Liver (tissue), 8 donors: ENCODE measurements at regions not wholly inside any gene's neighbourhood (a gene's known extent, or its start where the extent isn't known, plus 50 kb on each side); places are given as distances from the start of the nearest gene placed in this dataset.

Source experiments
- DNase-seq: peaks from one replicate; pipeline ENCODE4 v3.0.0-alpha.2; 2017; ENCODE audit warnings: low spot score
- H3K27ac ChIP-seq, 2 donors: one replicate each; pipeline ENCODE4 v1.7.0; 2013; ENCODE audit warnings: inconsistent platforms in 2 of 2, low read length in 2 of 2, control low read depth in 1 of 2, low read depth in 1 of 2, mild to moderate bottlenecking in 1 of 2
- H3K27me3 ChIP-seq, 4 donors: one replicate each; pipeline versions ENCODE4 v1.6.1 to v1.7.0; 2013; ENCODE audit warnings: low read length in 3 of 4, inconsistent platforms in 1 of 4, mild to moderate bottlenecking in 1 of 4, moderate library complexity in 1 of 4; ENCODE audit not compliant: control insufficient read depth in 4 of 4, insufficient read depth in 4 of 4
- H3K36me3 ChIP-seq, 4 donors: one replicate each; pipeline versions ENCODE4 v1.6.1 to v1.7.0; 2013; ENCODE audit warnings: low read length in 3 of 4, mild to moderate bottlenecking in 3 of 4, low read depth in 1 of 4, moderate library complexity in 1 of 4; ENCODE audit not compliant: control insufficient read depth in 4 of 4, insufficient read depth in 3 of 4
- H3K4me1 ChIP-seq, 4 donors: one replicate each; pipeline versions ENCODE4 v1.6.1 to v1.7.0; 2013; ENCODE audit warnings: low read length in 3 of 4, mild to moderate bottlenecking in 3 of 4, moderate library complexity in 1 of 4; ENCODE audit not compliant: control insufficient read depth in 4 of 4, insufficient read depth in 4 of 4
- H3K4me3 ChIP-seq, 3 donors: one replicate each; pipeline versions ENCODE4 v1.6.1 to v1.7.0; 2013; ENCODE audit warnings: low read length in 3 of 3, control low read depth in 1 of 3, low read depth in 1 of 3, mild to moderate bottlenecking in 1 of 3
- H3K9ac ChIP-seq, 2 donors: one replicate each; pipeline ENCODE4 v1.7.0; 2013; ENCODE audit warnings: low read length in 2 of 2, mild to moderate bottlenecking in 2 of 2, moderate library complexity in 2 of 2, control low read depth in 1 of 2, low read depth in 1 of 2
- H3K9me3 ChIP-seq, 4 donors: one replicate each; pipeline versions ENCODE4 v1.6.1 to v1.7.0; 2013; ENCODE audit warnings: low read length in 3 of 4; ENCODE audit not compliant: control insufficient read depth in 4 of 4
- EGR1 ChIP-seq, 2 donors: IDR thresholded peaks; 2 replicates each; pipeline ENCODE4 v1.6.1; 2016 to 2018; ENCODE audit warnings: antibody characterized with exemption in 2 of 2, low read depth in 2 of 2
- FOXA1 ChIP-seq: IDR thresholded peaks from 2 replicates; pipeline ENCODE4 v1.6.1; 2016; ENCODE audit warnings: antibody characterized with exemption
- FOXA2 ChIP-seq: IDR thresholded peaks from 2 replicates; pipeline ENCODE4 v1.6.1; 2016; ENCODE audit warnings: antibody characterized with exemption
- GABPA ChIP-seq, 2 donors: IDR thresholded peaks in 1 of 2; conservative IDR thresholded peaks in 1 of 2; 2 replicates each; pipeline ENCODE4 v1.6.1; 2016; ENCODE audit warnings: antibody characterized with exemption in 2 of 2, mild to moderate bottlenecking in 1 of 2, moderate library complexity in 1 of 2
- HNF4A ChIP-seq, 2 donors: conservative IDR thresholded peaks; 2 replicates each; pipeline ENCODE4 v1.6.1; 2016; ENCODE audit warnings: antibody characterized with exemption in 2 of 2, mild to moderate bottlenecking in 2 of 2
- HNF4G ChIP-seq: IDR thresholded peaks from 2 replicates; pipeline ENCODE4 v1.6.1; 2016; ENCODE audit warnings: antibody characterized with exemption
- JUND ChIP-seq, 2 donors: IDR thresholded peaks; 2 replicates each; pipeline ENCODE4 v1.6.1; 2016; ENCODE audit warnings: antibody characterized with exemption in 2 of 2
- NR2F2 ChIP-seq: IDR thresholded peaks from 2 replicates; pipeline ENCODE4 v1.6.1; 2016; ENCODE audit warnings: antibody characterized with exemption
- RAD21 ChIP-seq, 2 donors: IDR thresholded peaks; 2 replicates each; pipeline ENCODE4 v1.6.1; 2016; ENCODE audit warnings: antibody characterized with exemption in 2 of 2, mild to moderate bottlenecking in 2 of 2
- RXRA ChIP-seq, 2 donors: IDR thresholded peaks; 2 replicates each; pipeline ENCODE4 v1.6.1; 2017 to 2018; ENCODE audit warnings: antibody characterized with exemption in 2 of 2, mild to moderate bottlenecking in 1 of 2
- SP1 ChIP-seq: IDR thresholded peaks from 2 replicates; pipeline ENCODE4 v1.6.1; 2018; ENCODE audit warnings: antibody characterized with exemption, mild to moderate bottlenecking
- TAF1 ChIP-seq: conservative IDR thresholded peaks from 2 replicates; pipeline ENCODE4 v1.6.1; 2016; ENCODE audit warnings: antibody characterized with exemption, mild to moderate bottlenecking
- YY1 ChIP-seq: IDR thresholded peaks from 2 replicates; pipeline ENCODE4 v1.6.1; 2016; ENCODE audit warnings: antibody characterized with exemption, mild to moderate bottlenecking
- WGBS: extraction: QIAGEN DNeasy Blood & Tissue Kit; methylation state at CpG from one replicate; pipeline ENCODE4 v1.1.7; 2013; 5-methylcytosine and 5-hydroxymethylcytosine counted together
- TF ChIP-seq, protein P1 (sequence below): IDR thresholded peaks from 2 replicates; pipeline ENCODE4 v1.6.1; 2016; ENCODE audit warnings: antibody characterized with exemption
- TF ChIP-seq, protein P2 (sequence below): IDR thresholded peaks from 2 replicates; pipeline ENCODE4 v1.6.1; 2016; ENCODE audit warnings: antibody characterized with exemption
- TF ChIP-seq, protein P3 (sequence below): IDR thresholded peaks from 2 replicates; pipeline ENCODE4 v1.6.1; 2016; ENCODE audit warnings: antibody characterized with exemption
- TF ChIP-seq, protein P4 (sequence below): fragments of 150-350 bp; IDR thresholded peaks from 2 replicates; pipeline ENCODE4 v1.5.1; 2017; ENCODE audit warnings: improper control_type of control experiment, low read depth, low read length; ENCODE audit not compliant: missing input control
- TF ChIP-seq, protein P5 (sequence below): IDR thresholded peaks from 2 replicates; pipeline ENCODE4 v1.6.1; 2016; ENCODE audit warnings: antibody characterized with exemption, mild to moderate bottlenecking
- donor health status: healthy.
- donor health status: healthy.
- donor health status: healthy.
- donor health status: healthy.
- donor health status: healthy.

DNA sequence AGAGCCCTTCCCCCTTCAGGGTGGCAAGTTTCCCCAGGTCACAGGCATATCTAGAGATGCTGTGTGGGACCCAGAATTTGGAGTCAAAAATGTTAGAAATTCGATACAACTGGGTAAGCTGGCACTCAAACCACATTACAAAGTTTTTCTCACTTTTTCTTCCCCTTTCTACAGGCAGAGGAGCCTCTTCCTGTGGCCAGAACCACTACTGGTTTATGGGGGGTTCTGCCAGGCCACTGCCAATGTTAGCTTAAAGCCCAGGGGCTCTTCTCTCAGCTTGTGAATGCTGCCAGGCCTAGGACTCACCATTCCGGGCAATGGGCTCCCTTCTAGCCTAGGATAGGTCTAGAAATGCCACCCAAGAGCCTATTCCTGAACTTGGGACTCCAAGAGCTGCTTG is 617.9 kb upstream of the PHF14 start:
- Histone ChIP-seq H3K4me3 (no peak overlapping the region), H3K9ac (no peak overlapping the region), H3K27ac (no peak overlapping the region), H3K4me1 (no peaks in the 10 kb centered on the region), H3K36me3 (no peaks in the 10 kb centered on the region), H3K9me3 (peaks cover 0 to 4% (median 0%) of the 10 kb centered on the region in 4 donors), H3K27me3 (peaks cover 0 to 3% (median 0%) of the 10 kb centered on the region in 4 donors)
- no peak for DNase-seq
- 53% methylated on average over 2 of the region's 2 CpGs for WGBS
- TF ChIP-seq HNF4A (conservative IDR thresholded peaks at IDR 0.05), result no peak
- TF ChIP-seq HNF4G, result no peak
- TF ChIP-seq, protein P1, sequence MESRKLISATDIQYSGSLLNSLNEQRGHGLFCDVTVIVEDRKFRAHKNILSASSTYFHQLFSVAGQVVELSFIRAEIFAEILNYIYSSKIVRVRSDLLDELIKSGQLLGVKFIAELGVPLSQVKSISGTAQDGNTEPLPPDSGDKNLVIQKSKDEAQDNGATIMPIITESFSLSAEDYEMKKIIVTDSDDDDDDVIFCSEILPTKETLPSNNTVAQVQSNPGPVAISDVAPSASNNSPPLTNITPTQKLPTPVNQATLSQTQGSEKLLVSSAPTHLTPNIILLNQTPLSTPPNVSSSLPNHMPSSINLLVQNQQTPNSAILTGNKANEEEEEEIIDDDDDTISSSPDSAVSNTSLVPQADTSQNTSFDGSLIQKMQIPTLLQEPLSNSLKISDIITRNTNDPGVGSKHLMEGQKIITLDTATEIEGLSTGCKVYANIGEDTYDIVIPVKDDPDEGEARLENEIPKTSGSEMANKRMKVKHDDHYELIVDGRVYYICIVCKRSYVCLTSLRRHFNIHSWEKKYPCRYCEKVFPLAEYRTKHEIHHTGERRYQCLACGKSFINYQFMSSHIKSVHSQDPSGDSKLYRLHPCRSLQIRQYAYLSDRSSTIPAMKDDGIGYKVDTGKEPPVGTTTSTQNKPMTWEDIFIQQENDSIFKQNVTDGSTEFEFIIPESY, result no peak
- TF ChIP-seq TAF1, result no peak

DNA sequence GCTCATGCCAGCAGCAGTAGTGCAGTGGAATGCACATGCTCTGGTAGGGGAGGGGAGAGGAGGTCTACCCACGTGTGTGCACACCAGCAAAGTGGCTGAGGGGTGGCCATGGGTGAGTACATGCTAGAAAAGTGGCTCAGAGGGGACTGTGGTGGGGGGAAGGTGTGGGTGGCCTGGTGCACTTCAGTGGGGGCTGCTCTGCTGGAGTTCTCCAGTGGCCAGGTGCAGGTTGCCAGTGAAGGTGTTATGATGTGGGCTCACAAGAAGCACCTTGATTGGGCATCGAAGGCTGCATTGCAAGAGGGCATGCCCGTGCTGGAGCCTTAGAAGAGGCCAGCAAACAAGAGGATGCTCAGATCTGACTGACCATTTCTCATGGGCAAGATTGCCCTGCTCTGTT is 613.6 kb upstream of the PHF14 start:
- DNase-seq, result no peak
- TF ChIP-seq, protein P2, sequence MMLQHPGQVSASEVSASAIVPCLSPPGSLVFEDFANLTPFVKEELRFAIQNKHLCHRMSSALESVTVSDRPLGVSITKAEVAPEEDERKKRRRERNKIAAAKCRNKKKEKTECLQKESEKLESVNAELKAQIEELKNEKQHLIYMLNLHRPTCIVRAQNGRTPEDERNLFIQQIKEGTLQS, result no peak
- TF ChIP-seq GABPA (IDR thresholded peaks at IDR 0.05 in 1 of 2, conservative IDR thresholded peaks at IDR 0.05 in 1 of 2) (no peak), HNF4A (conservative IDR thresholded peaks at IDR 0.05) (no peak), SP1 (no peak), TAF1 (no peak), RXRA (IDR thresholded peaks at IDR 0.05) (no peak), RAD21 (IDR thresholded peaks at IDR 0.05) (no peak), HNF4G (no peak), JUND (IDR thresholded peaks at IDR 0.05) (no peak), FOXA2 (no peak), FOXA1 (no peak), EGR1 (IDR thresholded peaks at IDR 0.05; ENCODE audit: low read depth in 2 of 2) (no peak), YY1 (no peak), NR2F2 (no peak)
- TF ChIP-seq, protein P1, result no peak
- TF ChIP-seq, protein P3, sequence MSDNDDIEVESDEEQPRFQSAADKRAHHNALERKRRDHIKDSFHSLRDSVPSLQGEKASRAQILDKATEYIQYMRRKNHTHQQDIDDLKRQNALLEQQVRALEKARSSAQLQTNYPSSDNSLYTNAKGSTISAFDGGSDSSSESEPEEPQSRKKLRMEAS, result no peak
- TF ChIP-seq, protein P4, sequence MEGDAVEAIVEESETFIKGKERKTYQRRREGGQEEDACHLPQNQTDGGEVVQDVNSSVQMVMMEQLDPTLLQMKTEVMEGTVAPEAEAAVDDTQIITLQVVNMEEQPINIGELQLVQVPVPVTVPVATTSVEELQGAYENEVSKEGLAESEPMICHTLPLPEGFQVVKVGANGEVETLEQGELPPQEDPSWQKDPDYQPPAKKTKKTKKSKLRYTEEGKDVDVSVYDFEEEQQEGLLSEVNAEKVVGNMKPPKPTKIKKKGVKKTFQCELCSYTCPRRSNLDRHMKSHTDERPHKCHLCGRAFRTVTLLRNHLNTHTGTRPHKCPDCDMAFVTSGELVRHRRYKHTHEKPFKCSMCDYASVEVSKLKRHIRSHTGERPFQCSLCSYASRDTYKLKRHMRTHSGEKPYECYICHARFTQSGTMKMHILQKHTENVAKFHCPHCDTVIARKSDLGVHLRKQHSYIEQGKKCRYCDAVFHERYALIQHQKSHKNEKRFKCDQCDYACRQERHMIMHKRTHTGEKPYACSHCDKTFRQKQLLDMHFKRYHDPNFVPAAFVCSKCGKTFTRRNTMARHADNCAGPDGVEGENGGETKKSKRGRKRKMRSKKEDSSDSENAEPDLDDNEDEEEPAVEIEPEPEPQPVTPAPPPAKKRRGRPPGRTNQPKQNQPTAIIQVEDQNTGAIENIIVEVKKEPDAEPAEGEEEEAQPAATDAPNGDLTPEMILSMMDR, result no peak
- TF ChIP-seq, protein P5, sequence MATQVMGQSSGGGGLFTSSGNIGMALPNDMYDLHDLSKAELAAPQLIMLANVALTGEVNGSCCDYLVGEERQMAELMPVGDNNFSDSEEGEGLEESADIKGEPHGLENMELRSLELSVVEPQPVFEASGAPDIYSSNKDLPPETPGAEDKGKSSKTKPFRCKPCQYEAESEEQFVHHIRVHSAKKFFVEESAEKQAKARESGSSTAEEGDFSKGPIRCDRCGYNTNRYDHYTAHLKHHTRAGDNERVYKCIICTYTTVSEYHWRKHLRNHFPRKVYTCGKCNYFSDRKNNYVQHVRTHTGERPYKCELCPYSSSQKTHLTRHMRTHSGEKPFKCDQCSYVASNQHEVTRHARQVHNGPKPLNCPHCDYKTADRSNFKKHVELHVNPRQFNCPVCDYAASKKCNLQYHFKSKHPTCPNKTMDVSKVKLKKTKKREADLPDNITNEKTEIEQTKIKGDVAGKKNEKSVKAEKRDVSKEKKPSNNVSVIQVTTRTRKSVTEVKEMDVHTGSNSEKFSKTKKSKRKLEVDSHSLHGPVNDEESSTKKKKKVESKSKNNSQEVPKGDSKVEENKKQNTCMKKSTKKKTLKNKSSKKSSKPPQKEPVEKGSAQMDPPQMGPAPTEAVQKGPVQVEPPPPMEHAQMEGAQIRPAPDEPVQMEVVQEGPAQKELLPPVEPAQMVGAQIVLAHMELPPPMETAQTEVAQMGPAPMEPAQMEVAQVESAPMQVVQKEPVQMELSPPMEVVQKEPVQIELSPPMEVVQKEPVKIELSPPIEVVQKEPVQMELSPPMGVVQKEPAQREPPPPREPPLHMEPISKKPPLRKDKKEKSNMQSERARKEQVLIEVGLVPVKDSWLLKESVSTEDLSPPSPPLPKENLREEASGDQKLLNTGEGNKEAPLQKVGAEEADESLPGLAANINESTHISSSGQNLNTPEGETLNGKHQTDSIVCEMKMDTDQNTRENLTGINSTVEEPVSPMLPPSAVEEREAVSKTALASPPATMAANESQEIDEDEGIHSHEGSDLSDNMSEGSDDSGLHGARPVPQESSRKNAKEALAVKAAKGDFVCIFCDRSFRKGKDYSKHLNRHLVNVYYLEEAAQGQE, result no peak
- H3K36me3 ChIP-seq, result no peaks in the 10 kb centered on the region
- 45% methylated on average over 3 of the region's 3 CpGs for WGBS
- no peak overlapping the region for H3K4me3 ChIP-seq
- H3K27ac ChIP-seq, result no peak overlapping the region
- peaks cover 0 to 4% (median 0%) of the 10 kb centered on the region in 4 donors for H3K9me3 ChIP-seq
- peaks cover 0 to 3% (median 0%) of the 10 kb centered on the region in 4 donors for H3K27me3 ChIP-seq
- no peaks in the 10 kb centered on the region for H3K4me1 ChIP-seq
- no peak overlapping the region for H3K9ac ChIP-seq
